PC-9 (cell line): ENCODE measurements at regions not wholly inside any gene's neighbourhood (a gene's known extent, or its start where the extent isn't known, plus 50 kb on each side); places are given as distances from the start of the nearest gene placed in this dataset.

ENCODE experiments used
- BruUV-seq: library from RNA; stranded (reverse); fragments of 400-500 nt; replicated peaks from 2 replicates; lab custom pipeline; 2021; lab: Mats Ljungman, UMichigan
- CTCF ChIA-PET: fragments of 300-600 bp; sonication (Branson Sonifier 250); formaldehyde crosslinking; loops from one replicate; lab custom pipeline; 2022; ENCODE audit warnings: antibody characterized with exemption; lab: Charles Lee
- POLR2A ChIA-PET: fragments of 300-600 bp; sonication (Branson Sonifier 250); formaldehyde crosslinking; loops from one replicate; lab custom pipeline; 2022; ENCODE audit warnings: antibody characterized with exemption; ENCODE audit not compliant: unreplicated experiment; lab: Charles Lee
- DNase-seq, 2 experiments: peaks; one replicate each; pipeline versions ENCODE4 v3.0.0 to v3.0.0-alpha.2; 2015 to 2022; ENCODE audit warnings: mixed read lengths in 1 of 2
- H2AFZ ChIP-seq: fragments of 200-600 bp; sonication (generic); 2 replicates; pipeline ENCODE4 v1.8.1; 2017; ENCODE audit warnings: antibody characterized with exemption
- H3F3A ChIP-seq: fragments of 200-600 bp; sonication (generic); 2 replicates; pipeline ENCODE4 v1.8.1; 2017; ENCODE audit warnings: antibody characterized with exemption, mild to moderate bottlenecking, low read depth; ENCODE audit not compliant: insufficient read depth
- H3K27ac ChIP-seq: fragments of 200-600 bp; sonication (generic); 2 replicates; pipeline ENCODE4 v1.6.1; 2016; ENCODE audit warnings: mixed run types
- H3K27me3 ChIP-seq: fragments of 200-600 bp; sonication (generic); 2 replicates; pipeline ENCODE4 v1.6.1; 2016; ENCODE audit warnings: low read depth, mixed run types; ENCODE audit not compliant: insufficient read depth
- H3K36me3 ChIP-seq: fragments of 200-600 bp; sonication (generic); 2 replicates; pipeline ENCODE4 v1.6.1; 2016; ENCODE audit warnings: low read depth, mixed run types
- H3K4me1 ChIP-seq: fragments of 200-600 bp; sonication (generic); replicated peaks from 2 replicates; pipeline ENCODE4 v1.6.1; 2016; ENCODE audit warnings: mixed run types; ENCODE audit not compliant: insufficient read depth
- H3K4me2 ChIP-seq: fragments of 200-600 bp; sonication (generic); 2 replicates; pipeline ENCODE4 v1.6.1; 2017; ENCODE audit warnings: mixed run types
- H3K4me3 ChIP-seq: fragments of 200-600 bp; sonication (generic); 2 replicates; pipeline ENCODE4 v1.6.1; 2016; ENCODE audit warnings: mixed run types
- H3K79me2 ChIP-seq: fragments of 200-600 bp; sonication (generic); 2 replicates; pipeline ENCODE4 v1.6.1; 2017; ENCODE audit warnings: low read depth, mixed run types
- H3K9me2 ChIP-seq: fragments of 200-600 bp; sonication (generic); 2 replicates; pipeline ENCODE4 v1.8.1; 2017; ENCODE audit warnings: mild to moderate bottlenecking; ENCODE audit not compliant: insufficient read depth
- H3K9me3 ChIP-seq: fragments of 200-600 bp; sonication (generic); 2 replicates; pipeline ENCODE4 v1.8.1; 2016; ENCODE audit warnings: low read depth; ENCODE audit not compliant: insufficient read depth
- H4K20me1 ChIP-seq: fragments of 200-600 bp; sonication (generic); 2 replicates; pipeline ENCODE4 v1.8.1; 2017; ENCODE audit not compliant: insufficient read depth
- CTCF ChIP-seq: fragments of 200-600 bp; sonication (generic); conservative IDR thresholded peaks from 2 replicates; pipeline ENCODE4 v1.6.1; 2017; ENCODE audit warnings: mixed run types, antibody characterized with exemption, mild to moderate bottlenecking, moderate library complexity
- EZH2 ChIP-seq: fragments of 200-600 bp; sonication (generic); IDR thresholded peaks from 2 replicates; pipeline ENCODE4 v1.8.0; 2017; ENCODE audit warnings: antibody characterized with exemption, low read depth
- intact Hi-C: fragments of 100-400 bp; cut with micrococcal nuclease; formaldehyde crosslinking; loops from one replicate; pipeline ENCODE4 v1.10.0; 2022; ENCODE audit not compliant: unreplicated experiment

DNA sequence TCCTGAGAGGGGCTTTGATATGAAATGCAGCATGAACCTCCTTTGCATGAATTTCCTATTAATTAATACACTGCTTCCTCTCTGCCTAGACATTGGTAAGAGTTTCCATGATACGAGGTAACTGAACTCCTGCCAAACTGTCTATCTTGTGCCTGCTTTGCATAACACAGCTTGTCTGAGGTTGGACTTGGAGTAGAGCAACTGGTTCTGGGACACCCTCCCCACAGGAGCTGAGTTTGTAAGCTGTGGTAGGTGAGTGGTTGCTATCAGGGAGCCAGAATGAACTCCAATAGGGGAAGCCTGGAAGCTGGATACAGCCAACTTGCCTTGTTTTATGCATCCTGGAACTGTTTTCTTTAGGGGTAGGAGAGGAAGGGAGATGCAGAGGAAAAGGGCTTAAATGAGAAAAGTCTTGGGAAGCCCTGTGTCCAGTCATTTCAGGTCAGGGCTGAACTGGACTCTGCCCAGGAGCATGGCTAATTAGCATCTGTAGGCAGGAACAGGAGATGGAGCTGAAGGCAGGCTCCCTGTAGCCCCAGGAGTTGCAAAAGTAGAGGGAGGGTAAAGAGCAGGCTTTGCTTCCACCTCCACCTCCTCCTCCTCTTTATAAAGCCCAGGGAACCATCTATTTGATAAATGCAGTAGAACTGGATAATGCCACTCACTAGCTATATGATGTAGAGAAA lies 73.2 kb upstream of the GPR158 start:
- no TSS peak for BruUV-seq
- Histone ChIP-seq H2AFZ (no peak overlapping the region), H3K9me2 (no peaks in the 10 kb centered on the region), H3F3A (no peaks in the 10 kb centered on the region), H3K36me3 (no peaks in the 10 kb centered on the region), H3K79me2 (no peaks in the 10 kb centered on the region), H3K27ac (no peak overlapping the region), H3K9me3 (no peaks in the 10 kb centered on the region), H3K4me1 (no peaks in the 10 kb centered on the region), H3K4me3 (no peak overlapping the region), H3K4me2 (no peak overlapping the region), H3K27me3 (no peaks in the 10 kb centered on the region), H4K20me1 (no peaks in the 10 kb centered on the region)
- intact Hi-C loops, result no loop called here
- no peak for TF ChIP-seq CTCF
- TF ChIP-seq EZH2, result no peak
- CTCF ChIA-PET, result no interaction called here
- POLR2A ChIA-PET, result no interaction called here
- no peak for DNase-seq

- Histone ChIP-seq H3K79me2 (no peaks in the 10 kb centered on the region), H3K9me2 (no peaks in the 10 kb centered on the region), H4K20me1 (no peaks in the 10 kb centered on the region), H3K36me3 (no peaks in the 10 kb centered on the region), H3K27me3 (no peaks in the 10 kb centered on the region), H3K4me2 (no peak overlapping the region), H3K4me1 (no peaks in the 10 kb centered on the region), H3K9me3 (no peaks in the 10 kb centered on the region), H3F3A (no peaks in the 10 kb centered on the region), H3K4me3 (no peak overlapping the region), H2AFZ (no peak overlapping the region), H3K27ac (no peak overlapping the region)
- no TSS peak for BruUV-seq
- TF ChIP-seq EZH2 (no peak), CTCF (no peak)
- POLR2A ChIA-PET, result no interaction called here
- no peak for DNase-seq
- CTCF ChIA-PET, result no interaction called here
- intact Hi-C loops, result no loop called here
Observed at GRCh38 chr10:25102147-25102822, 72.5 kb upstream of the GPR158 start.

- ChIA-PET CTCF (no interaction called here), POLR2A (no interaction called here)
- no peak overlapping the region for H2AFZ ChIP-seq
- no peak overlapping the region for H3K27ac ChIP-seq
- no peaks in the 10 kb centered on the region for H3K9me2 ChIP-seq
- no peaks in the 10 kb centered on the region for H4K20me1 ChIP-seq
- intact Hi-C loops, result no loop called here
- H3K4me1 ChIP-seq, result no peaks in the 10 kb centered on the region
- H3K36me3 ChIP-seq, result no peaks in the 10 kb centered on the region
- no peak overlapping the region for H3K4me2 ChIP-seq
- no peak for DNase-seq
- no peaks in the 10 kb centered on the region for H3F3A ChIP-seq
- no peak overlapping the region for H3K4me3 ChIP-seq
- no peaks in the 10 kb centered on the region for H3K27me3 ChIP-seq
- H3K79me2 ChIP-seq, result no peaks in the 10 kb centered on the region
- no peaks in the 10 kb centered on the region for H3K9me3 ChIP-seq
- TF ChIP-seq EZH2 (no peak), CTCF (no peak)
- no TSS peak for BruUV-seq
Observed at GRCh38 chr10:25103703-25104102, 71.1 kb upstream of the GPR158 start.
